SK-N-SH (cell line): ENCODE measurements at regions not wholly inside any gene's neighbourhood (a gene's known extent, or its start where the extent isn't known, plus 50 kb on each side); places are given as distances from the start of the nearest gene placed in this dataset.

Source experiments
- CTCF ChIP-seq: fragments of 200-600 bp; sonication (generic); IDR thresholded peaks from 2 replicates; pipeline ENCODE4 v1.6.1; 2017; ENCODE audit warnings: antibody characterized with exemption, mild to moderate bottlenecking, moderate library complexity
- EP300 ChIP-seq, 2 experiments: IDR thresholded peaks; 2 replicates each; pipeline versions ENCODE4 v1.4.0 to v1.6.1; 2012; ENCODE audit warnings: borderline replicate concordance in 1 of 2, low read depth in 1 of 2, low read length in 1 of 2
- EZH2phosphoT487 ChIP-seq: fragments of 200-600 bp; sonication (generic); IDR thresholded peaks from 2 replicates; pipeline ENCODE4 v1.6.1; 2017; ENCODE audit warnings: low read depth, mixed run types, mild to moderate bottlenecking, antibody characterized with exemption, moderate library complexity, borderline replicate concordance
- POLR2AphosphoS5 ChIP-seq: IDR thresholded peaks from 2 replicates; pipeline ENCODE4 v1.6.1; 2012; ENCODE audit warnings: low read depth, low read length
- RAD21 ChIP-seq: IDR thresholded peaks from 2 replicates; pipeline ENCODE4 v1.6.1; 2012; ENCODE audit warnings: mild to moderate bottlenecking, low read length
- RFX5 ChIP-seq: IDR thresholded peaks from 2 replicates; pipeline ENCODE4 v1.6.1; 2012; ENCODE audit warnings: mild to moderate bottlenecking, improper control_type of control experiment, low read length
- TAF1 ChIP-seq: IDR thresholded peaks from 2 replicates; pipeline ENCODE4 v1.6.1; 2012; ENCODE audit warnings: low read depth, mild to moderate bottlenecking, low read length, moderate library complexity, borderline replicate concordance
- ZBTB33 ChIP-seq: IDR thresholded peaks from 2 replicates; pipeline ENCODE4 v1.4.0; 2012; ENCODE audit warnings: low read depth, borderline replicate concordance
- TF ChIP-seq, protein P1 (sequence below): IDR thresholded peaks from 2 replicates; pipeline ENCODE4 v1.6.1; 2012; ENCODE audit warnings: mild to moderate bottlenecking, low read depth, low read length, moderate library complexity

DNA sequence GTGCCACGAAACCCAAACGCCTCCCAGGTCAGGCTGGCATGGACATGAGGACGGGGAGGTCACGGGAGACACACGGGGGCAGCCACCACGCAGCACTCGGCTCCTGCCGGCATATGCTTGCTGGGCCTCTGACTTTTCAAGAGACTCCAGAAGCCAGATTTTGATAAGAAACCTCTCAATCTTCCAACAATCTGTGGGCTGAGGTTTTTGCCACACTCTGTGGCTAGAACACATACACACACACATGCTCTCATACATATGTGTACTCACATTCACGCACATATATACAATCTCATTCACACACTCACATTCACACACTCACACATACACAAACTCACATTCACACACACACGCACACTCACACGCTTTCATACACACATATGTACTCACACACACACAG is 86.7 kb upstream of the LINGO1 start:
- TF ChIP-seq EP300 (IDR thresholded peaks at IDR 0.05; ENCODE audit: borderline replicate concordance in 1 of 2, low read depth in 1 of 2, low read length in 1 of 2) (no peak), RFX5 (no peak), CTCF (no peak), TAF1 (no peak), RAD21 (no peak), POLR2AphosphoS5 (no peak), ZBTB33 (no peak), EZH2phosphoT487 (no peak)
- TF ChIP-seq, protein P1, sequence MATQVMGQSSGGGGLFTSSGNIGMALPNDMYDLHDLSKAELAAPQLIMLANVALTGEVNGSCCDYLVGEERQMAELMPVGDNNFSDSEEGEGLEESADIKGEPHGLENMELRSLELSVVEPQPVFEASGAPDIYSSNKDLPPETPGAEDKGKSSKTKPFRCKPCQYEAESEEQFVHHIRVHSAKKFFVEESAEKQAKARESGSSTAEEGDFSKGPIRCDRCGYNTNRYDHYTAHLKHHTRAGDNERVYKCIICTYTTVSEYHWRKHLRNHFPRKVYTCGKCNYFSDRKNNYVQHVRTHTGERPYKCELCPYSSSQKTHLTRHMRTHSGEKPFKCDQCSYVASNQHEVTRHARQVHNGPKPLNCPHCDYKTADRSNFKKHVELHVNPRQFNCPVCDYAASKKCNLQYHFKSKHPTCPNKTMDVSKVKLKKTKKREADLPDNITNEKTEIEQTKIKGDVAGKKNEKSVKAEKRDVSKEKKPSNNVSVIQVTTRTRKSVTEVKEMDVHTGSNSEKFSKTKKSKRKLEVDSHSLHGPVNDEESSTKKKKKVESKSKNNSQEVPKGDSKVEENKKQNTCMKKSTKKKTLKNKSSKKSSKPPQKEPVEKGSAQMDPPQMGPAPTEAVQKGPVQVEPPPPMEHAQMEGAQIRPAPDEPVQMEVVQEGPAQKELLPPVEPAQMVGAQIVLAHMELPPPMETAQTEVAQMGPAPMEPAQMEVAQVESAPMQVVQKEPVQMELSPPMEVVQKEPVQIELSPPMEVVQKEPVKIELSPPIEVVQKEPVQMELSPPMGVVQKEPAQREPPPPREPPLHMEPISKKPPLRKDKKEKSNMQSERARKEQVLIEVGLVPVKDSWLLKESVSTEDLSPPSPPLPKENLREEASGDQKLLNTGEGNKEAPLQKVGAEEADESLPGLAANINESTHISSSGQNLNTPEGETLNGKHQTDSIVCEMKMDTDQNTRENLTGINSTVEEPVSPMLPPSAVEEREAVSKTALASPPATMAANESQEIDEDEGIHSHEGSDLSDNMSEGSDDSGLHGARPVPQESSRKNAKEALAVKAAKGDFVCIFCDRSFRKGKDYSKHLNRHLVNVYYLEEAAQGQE, result no peak
